Pancreas (tissue), 10 donors: ENCODE measurements at regions not wholly inside any gene's neighbourhood (a gene's known extent, or its start where the extent isn't known, plus 50 kb on each side); places are given as distances from the start of the nearest gene placed in this dataset.

Experiments used
- ATAC-seq, 4 donors: fragments of 200-7000 bp; cut with Tn5 transposase; one replicate each; pipeline versions ENCODE4 v1.8.0 to v1.9.1; 2020; ENCODE audit warnings: mild to moderate bottlenecking in 4 of 4, moderate library complexity in 4 of 4
- DNase-seq, 6 donors: peaks; one replicate each; pipeline ENCODE4 v3.0.0-alpha.2; 2020
- FAIRE-seq: peaks from 2 replicates; lab custom pipeline; 2012; peaks lifted over from hg19 to GRCh38; lab: Jason Lieb, UNC
- H3K27ac ChIP-seq, 4 donors: fragments of 200-600 bp; sonication (generic); 1 replicate in 3 of 4; 2 replicates in 1 of 4; pipeline versions ENCODE4 v1.5.0 to v1.8.0; 2020
- H3K27me3 ChIP-seq, 4 donors: fragments of 200-600 bp; one replicate each; pipeline ENCODE4 v1.8.0; 2021
- H3K36me3 ChIP-seq, 3 donors: fragments of 200-600 bp; sonication (generic) in 1 of 3; one replicate each; pipeline versions ENCODE4 v1.5.0 to v1.8.0; 2020 to 2021
- H3K4me1 ChIP-seq, 3 donors: fragments of 200-600 bp; one replicate each; pipeline ENCODE4 v1.8.0; 2021
- H3K4me3 ChIP-seq, 4 donors: fragments of 200-600 bp; sonication (generic) in 2 of 4; one replicate each; pipeline versions ENCODE4 v1.5.0 to v1.8.0; 2020 to 2021
- H3K9me3 ChIP-seq, 4 donors: fragments of 200-600 bp; one replicate each; pipeline ENCODE4 v1.8.0; 2021
- WGBS, 2 donors: extraction: QIAGEN DNeasy Blood & Tissue Kit; methylation state at CpG; one replicate each; pipeline ENCODE4 v1.1.7; 2013; 5-methylcytosine and 5-hydroxymethylcytosine counted together
- intact Hi-C, 3 donors: fragments of 100-400 bp; cut with DNase I; formaldehyde crosslinking; loops; one replicate each; pipeline versions ENCODE4 v1.11.1 to v1.14.2; 2022
- TF ChIP-seq, protein P1 (sequence below), 4 donors: fragments of 200-600 bp; sonication (generic) in 3 of 4; IDR thresholded peaks; one replicate each; pipeline versions ENCODE4 v1.5.0 to v1.8.0; 2021; ENCODE audit warnings: antibody characterized with exemption in 4 of 4
- donor health status: healthy with polysubstance abuse.
- donor health status: DM: no; HTN: no; CAD: no; lungs with moderate emphysema.
- donor health status: DM: no; HTN: no; CAD: no.
- donor health status: control.
- donor health status: control.
- donor health status: Bipolar disorder and iron deficiency.
- donor health status: DM: yes; HTN: yes; CAD: no.
- donor health status: DM: no; HTN: no; CAD: no.
- donor health status: DM: no; HTN: no; CAD: no.
- donor health status: DM: yes; HTN: yes; CAD: no.

DNA sequence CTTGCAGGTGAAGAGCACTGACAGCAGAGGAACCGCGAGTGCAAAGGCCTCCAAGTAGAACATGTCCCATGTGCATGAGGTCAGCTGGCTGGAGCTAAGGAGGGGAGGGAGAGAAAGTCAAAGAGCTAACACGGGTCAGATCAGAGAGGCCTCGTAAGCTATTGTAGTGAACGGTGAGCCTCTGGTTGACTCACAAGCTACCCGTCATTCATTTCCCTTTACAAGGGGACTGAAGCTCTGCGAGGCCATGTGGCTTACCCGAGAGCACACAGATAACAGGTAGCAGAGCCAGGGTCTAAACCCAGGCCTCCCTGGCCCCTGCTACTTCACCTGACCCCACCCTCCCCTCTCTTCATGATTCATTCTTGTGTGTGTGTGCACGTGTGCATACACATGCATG lies 152.7 kb upstream of the ADRA1B start:
- intact Hi-C loops: no loop called here
- Histone ChIP-seq H3K27ac (no peak overlapping the region), H3K9me3 (no peaks in the 10 kb centered on the region), H3K4me3 (no peak overlapping the region), H3K4me1 (no peaks in the 10 kb centered on the region), H3K27me3 (no peaks in the 10 kb centered on the region), H3K36me3 (no peaks in the 10 kb centered on the region)
- FAIRE-seq: no peak
- no peak for ATAC-seq
- TF ChIP-seq, protein P1, sequence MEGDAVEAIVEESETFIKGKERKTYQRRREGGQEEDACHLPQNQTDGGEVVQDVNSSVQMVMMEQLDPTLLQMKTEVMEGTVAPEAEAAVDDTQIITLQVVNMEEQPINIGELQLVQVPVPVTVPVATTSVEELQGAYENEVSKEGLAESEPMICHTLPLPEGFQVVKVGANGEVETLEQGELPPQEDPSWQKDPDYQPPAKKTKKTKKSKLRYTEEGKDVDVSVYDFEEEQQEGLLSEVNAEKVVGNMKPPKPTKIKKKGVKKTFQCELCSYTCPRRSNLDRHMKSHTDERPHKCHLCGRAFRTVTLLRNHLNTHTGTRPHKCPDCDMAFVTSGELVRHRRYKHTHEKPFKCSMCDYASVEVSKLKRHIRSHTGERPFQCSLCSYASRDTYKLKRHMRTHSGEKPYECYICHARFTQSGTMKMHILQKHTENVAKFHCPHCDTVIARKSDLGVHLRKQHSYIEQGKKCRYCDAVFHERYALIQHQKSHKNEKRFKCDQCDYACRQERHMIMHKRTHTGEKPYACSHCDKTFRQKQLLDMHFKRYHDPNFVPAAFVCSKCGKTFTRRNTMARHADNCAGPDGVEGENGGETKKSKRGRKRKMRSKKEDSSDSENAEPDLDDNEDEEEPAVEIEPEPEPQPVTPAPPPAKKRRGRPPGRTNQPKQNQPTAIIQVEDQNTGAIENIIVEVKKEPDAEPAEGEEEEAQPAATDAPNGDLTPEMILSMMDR (IDR thresholded peaks at IDR 0.05): no peak
- 44 to 69% methylated on average over 9 of the region's 9 CpGs for WGBS, 2 donors
- DNase-seq: no peak

DNA sequence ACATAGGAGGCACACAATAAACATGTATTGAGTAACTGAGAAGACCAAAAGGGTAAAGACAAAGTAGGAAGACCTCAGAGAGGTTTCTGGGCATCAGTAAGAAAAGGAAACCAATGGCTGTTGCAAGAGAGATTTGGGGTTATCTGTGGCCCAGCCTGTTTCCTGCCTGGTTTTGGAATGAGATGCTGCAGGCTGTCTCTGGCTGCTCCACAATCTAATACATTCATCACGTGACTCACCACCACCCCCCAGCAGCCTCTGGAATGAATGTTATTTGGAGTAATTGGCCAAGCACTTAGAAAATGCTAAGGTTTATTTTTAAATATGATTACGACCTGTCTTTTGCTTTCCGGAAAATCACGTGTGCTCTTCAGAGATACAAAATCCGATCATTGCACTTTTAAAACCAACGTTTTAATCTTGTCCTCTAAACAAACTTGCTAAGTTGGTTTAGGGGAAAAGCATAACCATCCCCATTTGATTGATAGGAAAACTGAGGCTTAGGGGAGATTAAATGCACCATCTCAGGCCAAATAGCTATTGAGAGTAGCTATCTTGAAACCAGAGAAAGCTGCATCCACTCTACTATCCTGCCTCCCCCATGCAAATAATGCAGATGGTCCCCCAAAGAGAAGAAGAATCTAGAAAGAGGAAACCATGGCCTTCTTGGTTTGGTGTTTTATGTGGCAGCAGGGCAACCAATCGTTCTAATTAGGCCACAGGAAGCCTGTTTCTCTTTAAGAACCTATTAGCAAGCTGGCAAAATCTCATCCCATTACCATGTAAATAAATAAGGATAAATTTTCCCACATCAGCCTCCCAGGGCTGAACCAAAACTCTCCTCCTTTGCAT lies 151.8 kb upstream of the ADRA1B start:
- no peak overlapping the region for H3K27ac ChIP-seq
- H3K9me3 ChIP-seq: no peaks in the 10 kb centered on the region
- intact Hi-C loops: no loop called here
- TF ChIP-seq, protein P1 (IDR thresholded peaks at IDR 0.05): no peak
- FAIRE-seq (no peak), ATAC-seq (no peak), DNase-seq (no peak)
- no peak overlapping the region for H3K4me3 ChIP-seq
- no peaks in the 10 kb centered on the region for H3K4me1 ChIP-seq
- H3K27me3 ChIP-seq: no peaks in the 10 kb centered on the region
- no peaks in the 10 kb centered on the region for H3K36me3 ChIP-seq
- WGBS, 2 donors: 33 to 44% methylated on average over 7 of the region's 7 CpGs

DNA sequence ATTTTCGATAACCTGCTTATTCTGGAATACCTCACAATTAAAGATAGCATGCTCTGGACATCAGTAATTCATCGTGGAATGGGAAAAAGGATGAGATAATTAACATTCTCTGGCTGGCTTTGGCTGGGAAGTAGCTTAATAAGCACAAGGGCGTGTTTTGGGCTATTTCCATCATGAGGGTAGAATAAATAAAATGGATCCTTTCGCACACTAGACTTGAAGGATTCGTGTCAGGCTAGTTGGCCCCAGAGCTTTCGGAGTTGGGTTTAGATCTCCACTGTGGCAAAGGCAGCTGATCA lies 151.2 kb upstream of the ADRA1B start:
- no peaks in the 10 kb centered on the region for H3K9me3 ChIP-seq
- H3K27me3 ChIP-seq: no peaks in the 10 kb centered on the region
- no peaks in the 10 kb centered on the region for H3K4me1 ChIP-seq
- DNase-seq: no peak
- H3K36me3 ChIP-seq: no peaks in the 10 kb centered on the region
- TF ChIP-seq, protein P1 (IDR thresholded peaks at IDR 0.05): no peak
- intact Hi-C loops: no loop called here
- no peak overlapping the region for H3K27ac ChIP-seq
- ATAC-seq: no peak
- WGBS, 2 donors: 49 to 60% methylated on average over 6 of the region's 6 CpGs
- no peak overlapping the region for H3K4me3 ChIP-seq
- no peak for FAIRE-seq

GRCh38 chr5:159765760-159766517 lies 150.3 kb upstream of the ADRA1B start:
- no peak for ATAC-seq
- Histone ChIP-seq H3K27ac (no peak overlapping the region), H3K4me1 (no peaks in the 10 kb centered on the region), H3K4me3 (no peak overlapping the region), H3K27me3 (no peaks in the 10 kb centered on the region), H3K36me3 (no peaks in the 10 kb centered on the region), H3K9me3 (no peaks in the 10 kb centered on the region)
- DNase-seq: no peak
- intact Hi-C loops: no loop called here
- WGBS, 2 donors: 59 to 65% methylated on average over 8 of the region's 8 CpGs
- TF ChIP-seq, protein P1 (IDR thresholded peaks at IDR 0.05): no peak
- FAIRE-seq: no peak

GRCh38 chr5:159768243-159768642 lies 148.0 kb upstream of the ADRA1B start:
- no peak for FAIRE-seq
- intact Hi-C loops: no loop called here
- 23 to 28% methylated on average over 2 of the region's 2 CpGs for WGBS, 2 donors

More at GRCh38 chr5:159768243-159768642, 148.0 kb upstream of the ADRA1B start:
- Histone ChIP-seq H3K27me3 (no peaks in the 10 kb centered on the region), H3K27ac (no peak overlapping the region), H3K4me3 (no peak overlapping the region), H3K9me3 (no peaks in the 10 kb centered on the region), H3K4me1 (no peaks in the 10 kb centered on the region), H3K36me3 (no peaks in the 10 kb centered on the region)
- no peak for ATAC-seq
- no peak for DNase-seq
- TF ChIP-seq, protein P1 (IDR thresholded peaks at IDR 0.05): no peak
